ENCODE measurements at regions not wholly inside any gene's neighbourhood (a gene's known extent, or its start where the extent isn't known, plus 50 kb on each side); places are given as distances from the start of the nearest gene placed in this dataset.

GRCh38 chr7:28355635-28356319 is 56.5 kb upstream of the CREB5 start:
- DNase-seq (ENCODE audit: low read depth), result no peak
- H3K4me3 ChIP-seq (ENCODE audit: low read depth, low read length), result no peak overlapping the region
- no peak for TF ChIP-seq CTCF (IDR thresholded peaks at IDR 0.05; ENCODE audit: insufficient read depth, low read depth, low read length, missing control alignments)

- no peak for DNase-seq (ENCODE audit: low read depth)
- H3K4me3 ChIP-seq (ENCODE audit: low read depth, low read length), result no peak overlapping the region
- TF ChIP-seq CTCF (IDR thresholded peaks at IDR 0.05; ENCODE audit: insufficient read depth, low read depth, low read length, missing control alignments), result no peak
Observed at GRCh38 chr7:28356619-28357018, 55.7 kb upstream of the CREB5 start.

- no peak overlapping the region for H3K4me3 ChIP-seq (ENCODE audit: low read depth, low read length)
- no peak for TF ChIP-seq CTCF (IDR thresholded peaks at IDR 0.05; ENCODE audit: insufficient read depth, low read depth, low read length, missing control alignments)
- DNase-seq (ENCODE audit: low read depth), result peak; percentile 18
Observed at GRCh38 chr7:28358423-28358868, 53.9 kb upstream of the CREB5 start.

GRCh38 chr7:28360739-28361138 is 51.6 kb upstream of the CREB5 start:
- TF ChIP-seq CTCF (IDR thresholded peaks at IDR 0.05; ENCODE audit: insufficient read depth, low read depth, low read length, missing control alignments), result peak; percentile 9
- peak; percentile 9 for DNase-seq (ENCODE audit: low read depth)
- no peak overlapping the region for H3K4me3 ChIP-seq (ENCODE audit: low read depth, low read length)

DNA sequence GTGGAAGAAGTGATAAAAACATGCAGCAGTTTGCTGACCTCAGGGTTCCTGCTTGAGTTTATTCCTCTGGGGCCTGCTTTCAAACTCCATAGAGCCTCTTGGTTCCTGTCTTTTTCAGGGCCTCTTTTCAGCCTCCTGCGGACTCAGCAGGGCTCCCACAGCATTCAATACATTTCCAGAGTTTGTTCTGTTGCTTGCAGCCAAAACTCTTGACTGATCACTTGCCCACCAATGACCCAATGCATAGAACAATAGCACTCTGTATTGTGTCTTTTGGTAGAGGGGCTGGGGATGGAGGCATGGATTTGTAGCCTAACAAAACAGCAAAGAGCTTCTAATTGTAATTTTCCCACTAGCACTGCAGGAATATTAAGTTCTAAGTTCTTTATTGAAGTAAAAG is 50.8 kb upstream of the CREB5 start:
- no peak for TF ChIP-seq CTCF (IDR thresholded peaks at IDR 0.05; ENCODE audit: insufficient read depth, low read depth, low read length, missing control alignments)
- no peak overlapping the region for H3K4me3 ChIP-seq (ENCODE audit: low read depth, low read length)
- no peak for DNase-seq (ENCODE audit: low read depth)

DNA sequence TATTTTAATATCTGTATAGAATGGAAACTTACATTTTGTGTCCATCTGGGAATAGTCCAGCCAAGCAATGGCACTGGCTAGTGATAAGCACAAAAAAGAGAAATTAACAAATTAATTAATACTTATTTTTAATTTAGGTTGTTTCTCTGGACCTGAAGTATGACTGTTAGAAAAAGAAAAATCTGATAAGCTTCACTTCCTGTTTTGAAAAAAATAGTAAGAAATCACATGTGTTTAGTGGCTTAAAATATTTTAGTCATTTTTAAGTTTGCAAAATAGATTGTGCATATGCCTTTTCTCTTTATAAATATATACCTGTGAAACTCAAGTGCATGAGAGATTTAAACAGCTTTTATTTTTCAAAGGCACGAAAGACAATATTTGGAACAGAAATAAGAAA is 50.1 kb upstream of the CREB5 start:
- no peak for TF ChIP-seq CTCF (IDR thresholded peaks at IDR 0.05; ENCODE audit: insufficient read depth, low read depth, low read length, missing control alignments)
- no peak for DNase-seq (ENCODE audit: low read depth)

More for the DNA sequence above, 50.1 kb upstream of the CREB5 start:
- no peak overlapping the region for H3K4me3 ChIP-seq (ENCODE audit: low read depth, low read length)
